GM12891 (cell line): ENCODE measurements at regions not wholly inside any gene's neighbourhood (a gene's known extent, or its start where the extent isn't known, plus 50 kb on each side); places are given as distances from the start of the nearest gene placed in this dataset.

ENCODE experiments used
- POLR2A ChIP-seq: IDR thresholded peaks from 2 replicates; pipeline ENCODE4 v1.6.1; 2011; ENCODE audit warnings: low read depth, low read length, control low read depth
- POLR2AphosphoS5 ChIP-seq: IDR thresholded peaks from 2 replicates; pipeline ENCODE4 v1.6.1; 2011; ENCODE audit warnings: low read depth, low read length, control low read depth
- POU2F2 ChIP-seq: IDR thresholded peaks from 2 replicates; pipeline ENCODE4 v1.6.1; 2011; ENCODE audit warnings: low read depth, mild to moderate bottlenecking, control low read depth, low read length, moderate library complexity
- SPI1 ChIP-seq: IDR thresholded peaks from 2 replicates; pipeline ENCODE4 v1.6.1; 2011; ENCODE audit warnings: low read depth, low read length, control low read depth
- TAF1 ChIP-seq: IDR thresholded peaks from 2 replicates; pipeline ENCODE4 v1.6.1; 2011; ENCODE audit warnings: low read depth, low read length, control low read depth

DNA sequence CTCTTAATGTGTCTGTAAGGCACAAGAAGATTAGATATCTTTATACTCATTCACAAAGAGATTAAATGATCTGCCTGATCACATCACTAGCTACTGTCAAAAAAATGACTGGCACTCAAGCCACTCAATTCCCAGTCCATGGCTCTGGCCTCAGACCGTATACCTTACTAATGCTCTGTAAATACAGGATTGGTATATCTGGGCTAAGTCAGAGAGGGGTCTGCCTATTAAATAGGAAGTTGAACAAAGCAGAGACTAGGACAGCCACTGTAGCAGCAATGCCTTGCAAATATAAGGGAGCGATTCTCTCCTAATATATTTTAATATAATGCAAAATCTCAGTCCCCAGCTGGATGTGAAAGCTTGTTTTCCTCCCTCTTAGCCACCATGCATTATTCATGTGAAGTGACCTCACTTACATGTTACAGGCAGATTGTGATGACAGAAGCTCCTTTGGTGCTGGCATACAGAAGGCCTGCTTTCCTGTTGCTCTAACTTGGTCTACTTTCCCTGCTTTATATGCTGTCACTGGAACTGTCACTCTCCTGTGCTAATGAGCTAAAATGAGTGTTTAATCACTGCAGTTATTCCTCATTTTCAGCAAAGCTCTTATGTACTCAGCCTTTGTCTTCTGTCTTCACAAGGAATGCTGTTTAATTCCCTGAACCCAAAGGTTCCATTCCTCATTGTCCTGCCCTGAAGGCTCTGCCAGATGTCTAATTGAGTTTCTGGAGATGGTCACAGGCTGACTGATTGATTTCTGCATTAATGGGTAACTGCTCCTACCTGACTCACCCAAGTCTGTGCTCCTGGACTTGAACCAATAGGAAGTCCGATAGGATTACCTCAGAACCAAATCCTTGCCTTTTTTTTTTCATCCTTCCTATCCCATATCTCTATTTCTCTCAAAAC, 578.2 kb downstream of the KLHL13 start:
- no peak for TF ChIP-seq POLR2A
- TF ChIP-seq POLR2AphosphoS5, result no peak
- TF ChIP-seq TAF1, result no peak
- no peak for TF ChIP-seq POU2F2
- TF ChIP-seq SPI1, result no peak
